ENCODE measurements at regions not wholly inside any gene's neighbourhood (a gene's known extent, or its start where the extent isn't known, plus 50 kb on each side); places are given as distances from the start of the nearest gene placed in this dataset.

- H3K27ac ChIP-seq (ENCODE audit: low read length in 2 of 2): no peak overlapping the region
- no peak overlapping the region for H3K4me3 Mint-ChIP-seq
- H3K79me2 ChIP-seq (ENCODE audit: control insufficient read depth, insufficient read depth, low read length): no peaks in the 10 kb centered on the region
- H3K4me1 ChIP-seq (ENCODE audit: control insufficient read depth in 2 of 2, insufficient read depth in 2 of 2, low read length in 2 of 2): no peaks in the 10 kb centered on the region
- no CpG with 5 or more reads among the region's 6 CpGs for WGBS (ENCODE audit: insufficient coverage)
- ATAC-seq (ENCODE audit: low read depth) (no peak), DNase-seq (no peak)
- TF ChIP-seq EZH2 (IDR thresholded peaks at IDR 0.05; ENCODE audit: borderline replicate concordance, insufficient read depth, low read depth, low read length, poor library complexity, severe bottlenecking) (no peak), CTCF (IDR thresholded peaks at IDR 0.05) (no peak)
- no peaks in the 10 kb centered on the region for H3K27me3 ChIP-seq (replicated peaks in 1 of 4; ENCODE audit: control extremely low read depth in 1 of 4, control insufficient read depth in 3 of 4, insufficient read depth in 4 of 4, low read length in 3 of 4)
- no peak overlapping the region for H3K4me2 ChIP-seq (replicated peaks; ENCODE audit: low read depth, low read length, poor library complexity, severe bottlenecking)
- no peaks in the 10 kb centered on the region for H3K9me3 Mint-ChIP-seq (ENCODE audit: insufficient read depth)
- H3K4me1 Mint-ChIP-seq: peaks cover 5% of the 10 kb centered on the region
- H4K20me1 ChIP-seq (ENCODE audit: control insufficient read depth, insufficient read depth, low read length, poor library complexity, severe bottlenecking): no peaks in the 10 kb centered on the region
- ChIA-PET CTCF (no interaction called here), POLR2A (no interaction called here)
- no peak overlapping the region for H3K9ac ChIP-seq (ENCODE audit: low read length)
- intact Hi-C loops (cut with micrococcal nuclease): no loop called here
- H3K27me3 Mint-ChIP-seq: no peaks in the 10 kb centered on the region
- peaks cover 0 to 1% (median 0%) of the 10 kb centered on the region in 3 donors for H3K9me3 ChIP-seq (ENCODE audit: control extremely low read depth in 1 of 3, control insufficient read depth in 2 of 3, insufficient read depth in 1 of 3, low read length in 2 of 3)
- no peak overlapping the region for H3K27ac Mint-ChIP-seq
- H2AFZ ChIP-seq (ENCODE audit: insufficient read depth, low read depth, low read length, poor library complexity, severe bottlenecking): no peak overlapping the region
- no peaks in the 10 kb centered on the region for H3K36me3 ChIP-seq (replicated peaks in 1 of 2; ENCODE audit: control extremely low read depth in 1 of 2, control insufficient read depth in 1 of 2, extremely low read depth in 1 of 2, insufficient read depth in 2 of 2, low read length in 1 of 2)
- H3K4me3 ChIP-seq (ENCODE audit: control extremely low read depth in 1 of 5, extremely low read depth in 1 of 5, insufficient read depth in 1 of 5, low read depth in 2 of 5, low read length in 4 of 5): no peak overlapping the region
Measured at GRCh38 chr2:223166983-223167650, 115.1 kb downstream of the KCNE4 start.

DNA sequence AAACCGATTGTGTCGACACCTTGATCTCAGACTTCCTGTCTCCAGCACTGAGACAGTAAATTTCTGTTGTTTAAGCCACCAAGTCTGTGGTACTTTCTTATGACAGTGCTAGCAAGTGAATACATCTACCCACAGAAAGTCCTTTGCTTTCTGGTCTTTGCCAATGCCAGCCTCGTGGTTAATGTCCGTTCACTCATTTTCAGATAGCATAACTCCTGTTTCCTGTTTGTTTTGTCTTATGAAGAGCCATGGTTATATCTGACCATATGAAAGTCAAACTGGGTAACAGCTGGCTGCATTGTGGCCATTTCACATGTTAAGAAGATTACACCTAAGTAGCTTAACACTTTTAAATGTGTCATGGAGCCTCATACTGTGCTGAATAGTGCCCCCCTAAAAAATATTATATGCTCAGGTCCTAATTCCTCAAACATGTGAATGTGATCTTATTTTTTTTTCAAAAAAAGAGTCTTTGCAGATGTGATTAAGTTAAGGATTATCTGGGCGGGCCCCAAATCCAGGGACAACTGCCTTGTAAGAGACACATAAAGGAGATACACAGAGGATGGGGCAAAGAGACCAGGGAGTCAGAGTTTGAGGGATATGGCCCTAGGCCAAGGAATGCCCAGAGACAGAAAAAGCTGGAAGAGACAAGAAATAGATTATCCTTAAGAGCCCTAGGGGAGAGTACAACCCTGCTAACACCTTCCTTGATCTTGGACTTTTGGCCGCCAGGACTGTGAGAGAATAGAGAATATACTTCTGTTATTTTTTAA, 118.0 kb downstream of the KCNE4 start:
- Histone ChIP-seq H3K9me3 (ENCODE audit: control extremely low read depth in 1 of 3, control insufficient read depth in 2 of 3, insufficient read depth in 1 of 3, low read length in 2 of 3) (peaks cover 0 to 1% (median 0%) of the 10 kb centered on the region in 3 donors), H3K27ac (ENCODE audit: low read length in 2 of 2) (no peak overlapping the region), H3K27me3 (replicated peaks in 1 of 4; ENCODE audit: control extremely low read depth in 1 of 4, control insufficient read depth in 3 of 4, insufficient read depth in 4 of 4, low read length in 3 of 4) (no peaks in the 10 kb centered on the region), H3K4me2 (replicated peaks; ENCODE audit: low read depth, low read length, poor library complexity, severe bottlenecking) (no peak overlapping the region), H2AFZ (ENCODE audit: insufficient read depth, low read depth, low read length, poor library complexity, severe bottlenecking) (no peak overlapping the region), H4K20me1 (ENCODE audit: control insufficient read depth, insufficient read depth, low read length, poor library complexity, severe bottlenecking) (no peaks in the 10 kb centered on the region), H3K4me1 (ENCODE audit: control insufficient read depth in 2 of 2, insufficient read depth in 2 of 2, low read length in 2 of 2) (no peaks in the 10 kb centered on the region), H3K79me2 (ENCODE audit: control insufficient read depth, insufficient read depth, low read length) (no peaks in the 10 kb centered on the region), H3K36me3 (replicated peaks in 1 of 2; ENCODE audit: control extremely low read depth in 1 of 2, control insufficient read depth in 1 of 2, extremely low read depth in 1 of 2, insufficient read depth in 2 of 2, low read length in 1 of 2) (no peaks in the 10 kb centered on the region), H3K4me3 (ENCODE audit: control extremely low read depth in 1 of 5, extremely low read depth in 1 of 5, insufficient read depth in 1 of 5, low read depth in 2 of 5, low read length in 4 of 5) (no peak overlapping the region), H3K9ac (ENCODE audit: low read length) (no peak overlapping the region)
- intact Hi-C loops (cut with micrococcal nuclease): no loop called here
- no peaks in the 10 kb centered on the region for H3K9me3 Mint-ChIP-seq (ENCODE audit: insufficient read depth)
- POLR2A ChIA-PET: no interaction called here
- WGBS (ENCODE audit: insufficient coverage): 61% methylated on average over 2 of the region's 6 CpGs
- TF ChIP-seq EZH2 (IDR thresholded peaks at IDR 0.05; ENCODE audit: borderline replicate concordance, insufficient read depth, low read depth, low read length, poor library complexity, severe bottlenecking) (no peak), CTCF (IDR thresholded peaks at IDR 0.05) (no peak)
- no peak for ATAC-seq (ENCODE audit: low read depth)
- H3K4me1 Mint-ChIP-seq: peaks cover 5% of the 10 kb centered on the region
- CTCF ChIA-PET: no interaction called here
- H3K4me3 Mint-ChIP-seq: no peak overlapping the region
- no peak for DNase-seq
- no peaks in the 10 kb centered on the region for H3K27me3 Mint-ChIP-seq
- H3K27ac Mint-ChIP-seq: no peak overlapping the region

All from B cell (primary cell).